Liver (tissue), 8 donors: ENCODE measurements at regions not wholly inside any gene's neighbourhood (a gene's known extent, or its start where the extent isn't known, plus 50 kb on each side); places are given as distances from the start of the nearest gene placed in this dataset.

ENCODE experiments used
- DNase-seq: peaks from one replicate; pipeline ENCODE4 v3.0.0-alpha.2; 2017; ENCODE audit warnings: low spot score
- H3K27ac ChIP-seq, 2 donors: one replicate each; pipeline ENCODE4 v1.7.0; 2013; ENCODE audit warnings: inconsistent platforms in 2 of 2, low read length in 2 of 2, control low read depth in 1 of 2, low read depth in 1 of 2, mild to moderate bottlenecking in 1 of 2
- H3K27me3 ChIP-seq, 4 donors: one replicate each; pipeline versions ENCODE4 v1.6.1 to v1.7.0; 2013; ENCODE audit warnings: low read length in 3 of 4, inconsistent platforms in 1 of 4, mild to moderate bottlenecking in 1 of 4, moderate library complexity in 1 of 4; ENCODE audit not compliant: control insufficient read depth in 4 of 4, insufficient read depth in 4 of 4
- H3K36me3 ChIP-seq, 4 donors: one replicate each; pipeline versions ENCODE4 v1.6.1 to v1.7.0; 2013; ENCODE audit warnings: low read length in 3 of 4, mild to moderate bottlenecking in 3 of 4, low read depth in 1 of 4, moderate library complexity in 1 of 4; ENCODE audit not compliant: control insufficient read depth in 4 of 4, insufficient read depth in 3 of 4
- H3K4me1 ChIP-seq, 4 donors: one replicate each; pipeline versions ENCODE4 v1.6.1 to v1.7.0; 2013; ENCODE audit warnings: low read length in 3 of 4, mild to moderate bottlenecking in 3 of 4, moderate library complexity in 1 of 4; ENCODE audit not compliant: control insufficient read depth in 4 of 4, insufficient read depth in 4 of 4
- H3K4me3 ChIP-seq, 3 donors: one replicate each; pipeline versions ENCODE4 v1.6.1 to v1.7.0; 2013; ENCODE audit warnings: low read length in 3 of 3, control low read depth in 1 of 3, low read depth in 1 of 3, mild to moderate bottlenecking in 1 of 3
- H3K9ac ChIP-seq, 2 donors: one replicate each; pipeline ENCODE4 v1.7.0; 2013; ENCODE audit warnings: low read length in 2 of 2, mild to moderate bottlenecking in 2 of 2, moderate library complexity in 2 of 2, control low read depth in 1 of 2, low read depth in 1 of 2
- H3K9me3 ChIP-seq, 4 donors: one replicate each; pipeline versions ENCODE4 v1.6.1 to v1.7.0; 2013; ENCODE audit warnings: low read length in 3 of 4; ENCODE audit not compliant: control insufficient read depth in 4 of 4
- EGR1 ChIP-seq, 2 donors: IDR thresholded peaks; 2 replicates each; pipeline ENCODE4 v1.6.1; 2016 to 2018; ENCODE audit warnings: antibody characterized with exemption in 2 of 2, low read depth in 2 of 2
- FOXA1 ChIP-seq: IDR thresholded peaks from 2 replicates; pipeline ENCODE4 v1.6.1; 2016; ENCODE audit warnings: antibody characterized with exemption
- HNF4A ChIP-seq, 2 donors: conservative IDR thresholded peaks; 2 replicates each; pipeline ENCODE4 v1.6.1; 2016; ENCODE audit warnings: antibody characterized with exemption in 2 of 2, mild to moderate bottlenecking in 2 of 2
- JUND ChIP-seq, 2 donors: IDR thresholded peaks; 2 replicates each; pipeline ENCODE4 v1.6.1; 2016; ENCODE audit warnings: antibody characterized with exemption in 2 of 2
- RAD21 ChIP-seq, 2 donors: IDR thresholded peaks; 2 replicates each; pipeline ENCODE4 v1.6.1; 2016; ENCODE audit warnings: antibody characterized with exemption in 2 of 2, mild to moderate bottlenecking in 2 of 2
- RXRA ChIP-seq, 2 donors: IDR thresholded peaks; 2 replicates each; pipeline ENCODE4 v1.6.1; 2017 to 2018; ENCODE audit warnings: antibody characterized with exemption in 2 of 2, mild to moderate bottlenecking in 1 of 2
- SP1 ChIP-seq: IDR thresholded peaks from 2 replicates; pipeline ENCODE4 v1.6.1; 2018; ENCODE audit warnings: antibody characterized with exemption, mild to moderate bottlenecking
- TAF1 ChIP-seq: conservative IDR thresholded peaks from 2 replicates; pipeline ENCODE4 v1.6.1; 2016; ENCODE audit warnings: antibody characterized with exemption, mild to moderate bottlenecking
- YY1 ChIP-seq: IDR thresholded peaks from 2 replicates; pipeline ENCODE4 v1.6.1; 2016; ENCODE audit warnings: antibody characterized with exemption, mild to moderate bottlenecking
- WGBS: extraction: QIAGEN DNeasy Blood & Tissue Kit; methylation state at CpG from one replicate; pipeline ENCODE4 v1.1.7; 2013; 5-methylcytosine and 5-hydroxymethylcytosine counted together
- TF ChIP-seq, protein P1 (sequence below): IDR thresholded peaks from 2 replicates; pipeline ENCODE4 v1.6.1; 2016; ENCODE audit warnings: antibody characterized with exemption, mild to moderate bottlenecking
- TF ChIP-seq, protein P2 (sequence below): IDR thresholded peaks from 2 replicates; pipeline ENCODE4 v1.6.1; 2016; ENCODE audit warnings: antibody characterized with exemption
- TF ChIP-seq, protein P3 (sequence below): fragments of 150-350 bp; IDR thresholded peaks from 2 replicates; pipeline ENCODE4 v1.5.1; 2017; ENCODE audit warnings: improper control_type of control experiment, low read depth, low read length; ENCODE audit not compliant: missing input control
- TF ChIP-seq, protein P4 (sequence below): IDR thresholded peaks from 2 replicates; pipeline ENCODE4 v1.6.1; 2016; ENCODE audit warnings: antibody characterized with exemption
- TF ChIP-seq, protein P5 (sequence below): IDR thresholded peaks from 2 replicates; pipeline ENCODE4 v1.6.1; 2016; ENCODE audit warnings: antibody characterized with exemption
- donor health status: healthy.
- donor health status: healthy.
- donor health status: healthy.
- donor health status: healthy.
- donor health status: healthy.

DNA sequence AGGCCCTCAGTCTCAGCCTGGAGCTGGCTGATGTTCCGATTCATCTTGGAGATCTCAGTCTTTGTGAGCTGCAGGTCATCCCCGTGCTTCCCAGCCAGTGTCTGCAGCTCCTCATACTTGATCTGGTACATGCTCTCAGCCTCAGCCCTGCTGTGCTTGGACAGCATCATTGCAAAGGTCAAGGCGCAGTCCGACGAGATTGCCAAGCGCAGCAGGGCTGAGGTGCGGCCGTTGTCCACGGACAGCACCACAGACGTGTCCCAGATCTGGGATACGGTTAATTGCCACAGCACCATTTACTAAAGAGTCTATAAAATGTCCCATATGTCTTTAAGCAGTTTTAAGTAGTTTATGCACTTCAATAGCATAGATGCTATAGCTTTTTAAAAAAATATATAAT, 965.7 kb downstream of the FSCB start (continued):
- TF ChIP-seq, protein P1, sequence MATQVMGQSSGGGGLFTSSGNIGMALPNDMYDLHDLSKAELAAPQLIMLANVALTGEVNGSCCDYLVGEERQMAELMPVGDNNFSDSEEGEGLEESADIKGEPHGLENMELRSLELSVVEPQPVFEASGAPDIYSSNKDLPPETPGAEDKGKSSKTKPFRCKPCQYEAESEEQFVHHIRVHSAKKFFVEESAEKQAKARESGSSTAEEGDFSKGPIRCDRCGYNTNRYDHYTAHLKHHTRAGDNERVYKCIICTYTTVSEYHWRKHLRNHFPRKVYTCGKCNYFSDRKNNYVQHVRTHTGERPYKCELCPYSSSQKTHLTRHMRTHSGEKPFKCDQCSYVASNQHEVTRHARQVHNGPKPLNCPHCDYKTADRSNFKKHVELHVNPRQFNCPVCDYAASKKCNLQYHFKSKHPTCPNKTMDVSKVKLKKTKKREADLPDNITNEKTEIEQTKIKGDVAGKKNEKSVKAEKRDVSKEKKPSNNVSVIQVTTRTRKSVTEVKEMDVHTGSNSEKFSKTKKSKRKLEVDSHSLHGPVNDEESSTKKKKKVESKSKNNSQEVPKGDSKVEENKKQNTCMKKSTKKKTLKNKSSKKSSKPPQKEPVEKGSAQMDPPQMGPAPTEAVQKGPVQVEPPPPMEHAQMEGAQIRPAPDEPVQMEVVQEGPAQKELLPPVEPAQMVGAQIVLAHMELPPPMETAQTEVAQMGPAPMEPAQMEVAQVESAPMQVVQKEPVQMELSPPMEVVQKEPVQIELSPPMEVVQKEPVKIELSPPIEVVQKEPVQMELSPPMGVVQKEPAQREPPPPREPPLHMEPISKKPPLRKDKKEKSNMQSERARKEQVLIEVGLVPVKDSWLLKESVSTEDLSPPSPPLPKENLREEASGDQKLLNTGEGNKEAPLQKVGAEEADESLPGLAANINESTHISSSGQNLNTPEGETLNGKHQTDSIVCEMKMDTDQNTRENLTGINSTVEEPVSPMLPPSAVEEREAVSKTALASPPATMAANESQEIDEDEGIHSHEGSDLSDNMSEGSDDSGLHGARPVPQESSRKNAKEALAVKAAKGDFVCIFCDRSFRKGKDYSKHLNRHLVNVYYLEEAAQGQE, result no peak
- TF ChIP-seq FOXA1 (no peak), YY1 (no peak), HNF4A (conservative IDR thresholded peaks at IDR 0.05) (no peak), SP1 (no peak)
- TF ChIP-seq, protein P2, sequence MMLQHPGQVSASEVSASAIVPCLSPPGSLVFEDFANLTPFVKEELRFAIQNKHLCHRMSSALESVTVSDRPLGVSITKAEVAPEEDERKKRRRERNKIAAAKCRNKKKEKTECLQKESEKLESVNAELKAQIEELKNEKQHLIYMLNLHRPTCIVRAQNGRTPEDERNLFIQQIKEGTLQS, result no peak

DNA sequence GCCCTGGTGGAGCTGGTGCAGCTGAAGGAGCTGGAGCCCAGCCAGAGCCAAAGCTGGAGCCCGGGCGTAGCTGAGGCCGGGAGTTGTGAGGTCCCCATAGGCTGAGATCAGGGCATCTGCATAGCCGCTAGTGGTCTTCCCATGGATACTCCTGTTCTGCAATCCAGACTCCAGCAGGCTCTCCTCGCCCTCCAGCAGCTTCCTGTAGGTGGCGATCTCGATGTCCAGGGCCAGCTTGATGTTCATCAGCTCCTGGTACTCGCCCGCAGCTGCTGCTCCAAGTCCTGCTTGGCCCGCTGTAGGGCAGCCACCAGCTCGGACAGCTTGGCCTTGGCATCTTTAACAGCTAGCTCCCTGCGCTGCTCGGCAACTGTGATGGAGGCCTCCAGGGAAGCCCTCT, 966.1 kb downstream of the FSCB start:
- H3K4me1 ChIP-seq, result no peaks in the 10 kb centered on the region
- no peak for DNase-seq
- no peak overlapping the region for H3K9ac ChIP-seq
- TF ChIP-seq TAF1 (no peak), RAD21 (IDR thresholded peaks at IDR 0.05) (peak in 1 of 2 donors; percentile 25), EGR1 (IDR thresholded peaks at IDR 0.05; ENCODE audit: low read depth in 2 of 2) (no peak)
- 89% methylated on average over 13 of the region's 13 CpGs for WGBS
- H3K36me3 ChIP-seq, result no peaks in the 10 kb centered on the region
- no peaks in the 10 kb centered on the region for H3K9me3 ChIP-seq
- no peaks in the 10 kb centered on the region for H3K27me3 ChIP-seq
- no peak overlapping the region for H3K4me3 ChIP-seq
- H3K27ac ChIP-seq, result no peak overlapping the region

DNA sequence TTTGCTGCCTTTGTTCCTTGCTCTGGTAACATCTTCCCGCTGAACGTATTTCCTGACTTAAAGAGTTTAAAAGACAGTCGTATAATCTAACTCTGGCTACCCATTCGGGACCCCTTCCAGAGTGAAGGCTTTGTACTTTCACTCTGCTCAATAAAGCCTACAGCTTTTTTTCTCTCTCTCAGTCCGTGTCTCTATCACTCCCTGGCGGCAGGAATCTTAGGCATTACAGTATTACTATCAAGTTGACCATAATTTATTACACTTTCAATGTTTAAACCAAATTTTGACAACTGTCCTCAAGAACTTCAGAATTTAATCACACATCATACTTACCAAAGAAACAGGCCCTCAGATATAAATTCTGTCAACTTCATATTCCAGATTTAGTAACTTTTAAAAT, 967.9 kb downstream of the FSCB start:
- Histone ChIP-seq H3K36me3 (no peaks in the 10 kb centered on the region), H3K27ac (no peak overlapping the region), H3K27me3 (no peaks in the 10 kb centered on the region), H3K9me3 (no peaks in the 10 kb centered on the region), H3K9ac (no peak overlapping the region), H3K4me3 (peak overlapping the region in 1 of 3 donors; percentile 16), H3K4me1 (no peaks in the 10 kb centered on the region)
- no peak for DNase-seq
- TF ChIP-seq, protein P3, sequence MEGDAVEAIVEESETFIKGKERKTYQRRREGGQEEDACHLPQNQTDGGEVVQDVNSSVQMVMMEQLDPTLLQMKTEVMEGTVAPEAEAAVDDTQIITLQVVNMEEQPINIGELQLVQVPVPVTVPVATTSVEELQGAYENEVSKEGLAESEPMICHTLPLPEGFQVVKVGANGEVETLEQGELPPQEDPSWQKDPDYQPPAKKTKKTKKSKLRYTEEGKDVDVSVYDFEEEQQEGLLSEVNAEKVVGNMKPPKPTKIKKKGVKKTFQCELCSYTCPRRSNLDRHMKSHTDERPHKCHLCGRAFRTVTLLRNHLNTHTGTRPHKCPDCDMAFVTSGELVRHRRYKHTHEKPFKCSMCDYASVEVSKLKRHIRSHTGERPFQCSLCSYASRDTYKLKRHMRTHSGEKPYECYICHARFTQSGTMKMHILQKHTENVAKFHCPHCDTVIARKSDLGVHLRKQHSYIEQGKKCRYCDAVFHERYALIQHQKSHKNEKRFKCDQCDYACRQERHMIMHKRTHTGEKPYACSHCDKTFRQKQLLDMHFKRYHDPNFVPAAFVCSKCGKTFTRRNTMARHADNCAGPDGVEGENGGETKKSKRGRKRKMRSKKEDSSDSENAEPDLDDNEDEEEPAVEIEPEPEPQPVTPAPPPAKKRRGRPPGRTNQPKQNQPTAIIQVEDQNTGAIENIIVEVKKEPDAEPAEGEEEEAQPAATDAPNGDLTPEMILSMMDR, result peak; percentile 48
- TF ChIP-seq SP1, result no peak
- peak; percentile 68 to 74 for TF ChIP-seq RAD21 (IDR thresholded peaks at IDR 0.05)
- 21% methylated on average over 6 of the region's 6 CpGs for WGBS

DNA sequence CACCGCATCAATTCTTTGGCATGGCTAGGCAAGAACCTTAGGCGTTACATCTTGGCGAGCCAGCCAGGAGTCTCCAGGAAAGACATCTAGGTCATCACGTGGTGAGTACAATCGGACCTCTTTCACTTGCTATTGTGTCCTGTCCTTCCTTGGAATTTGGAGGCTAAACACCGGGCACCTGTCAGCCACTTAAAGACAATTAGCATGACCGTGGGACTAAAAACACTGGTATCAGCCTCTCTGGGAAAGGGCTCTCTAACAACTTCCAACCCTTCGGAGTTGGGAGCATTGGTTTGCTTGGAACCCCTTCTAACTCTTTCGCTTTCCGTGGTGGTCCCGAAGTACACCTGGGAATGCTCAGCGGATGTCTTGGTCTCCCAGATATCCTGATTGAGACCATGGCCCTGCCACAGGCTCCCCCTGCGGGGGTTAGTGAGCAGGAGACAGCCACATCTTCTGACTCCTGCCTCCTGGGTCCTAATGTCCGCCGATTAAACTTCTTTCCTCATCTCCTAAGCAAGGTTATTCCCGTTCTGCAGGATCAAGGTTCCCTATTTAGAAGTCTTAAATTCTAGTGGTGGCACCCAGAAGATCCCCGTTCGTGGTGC, 971.7 kb downstream of the FSCB start:
- DNase-seq, result no peak
- H3K4me1 ChIP-seq, result no peaks in the 10 kb centered on the region
- no peak overlapping the region for H3K9ac ChIP-seq
- 88% methylated on average over 18 of the region's 18 CpGs for WGBS
- H3K36me3 ChIP-seq, result no peaks in the 10 kb centered on the region
- H3K4me3 ChIP-seq, result no peak overlapping the region
- H3K27ac ChIP-seq, result no peak overlapping the region
- no peaks in the 10 kb centered on the region for H3K27me3 ChIP-seq
- H3K9me3 ChIP-seq, result no peaks in the 10 kb centered on the region
- TF ChIP-seq, protein P4, sequence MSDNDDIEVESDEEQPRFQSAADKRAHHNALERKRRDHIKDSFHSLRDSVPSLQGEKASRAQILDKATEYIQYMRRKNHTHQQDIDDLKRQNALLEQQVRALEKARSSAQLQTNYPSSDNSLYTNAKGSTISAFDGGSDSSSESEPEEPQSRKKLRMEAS, result no peak
- no peak for TF ChIP-seq YY1
- no peak for TF ChIP-seq RXRA (IDR thresholded peaks at IDR 0.05)
- no peak for TF ChIP-seq RAD21 (IDR thresholded peaks at IDR 0.05)
- TF ChIP-seq, protein P5, sequence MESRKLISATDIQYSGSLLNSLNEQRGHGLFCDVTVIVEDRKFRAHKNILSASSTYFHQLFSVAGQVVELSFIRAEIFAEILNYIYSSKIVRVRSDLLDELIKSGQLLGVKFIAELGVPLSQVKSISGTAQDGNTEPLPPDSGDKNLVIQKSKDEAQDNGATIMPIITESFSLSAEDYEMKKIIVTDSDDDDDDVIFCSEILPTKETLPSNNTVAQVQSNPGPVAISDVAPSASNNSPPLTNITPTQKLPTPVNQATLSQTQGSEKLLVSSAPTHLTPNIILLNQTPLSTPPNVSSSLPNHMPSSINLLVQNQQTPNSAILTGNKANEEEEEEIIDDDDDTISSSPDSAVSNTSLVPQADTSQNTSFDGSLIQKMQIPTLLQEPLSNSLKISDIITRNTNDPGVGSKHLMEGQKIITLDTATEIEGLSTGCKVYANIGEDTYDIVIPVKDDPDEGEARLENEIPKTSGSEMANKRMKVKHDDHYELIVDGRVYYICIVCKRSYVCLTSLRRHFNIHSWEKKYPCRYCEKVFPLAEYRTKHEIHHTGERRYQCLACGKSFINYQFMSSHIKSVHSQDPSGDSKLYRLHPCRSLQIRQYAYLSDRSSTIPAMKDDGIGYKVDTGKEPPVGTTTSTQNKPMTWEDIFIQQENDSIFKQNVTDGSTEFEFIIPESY, result no peak
- TF ChIP-seq JUND (IDR thresholded peaks at IDR 0.05), result no peak
- TF ChIP-seq, protein P1, result no peak
- TF ChIP-seq FOXA1, result no peak
